K562 (cell line): ENCODE measurements at regions not wholly inside any gene's neighbourhood (a gene's known extent, or its start where the extent isn't known, plus 50 kb on each side); places are given as distances from the start of the nearest gene placed in this dataset.
A peak's percentile ranks its signal among the peaks of the same experiment; 100 is the strongest.

Experiments
- ARID1B ChIP-seq: fragments of 450-650 bp; IDR thresholded peaks from 2 replicates; pipeline ENCODE4 v1.6.1; 2016; ENCODE audit warnings: antibody characterized with exemption, mild to moderate bottlenecking, inconsistent platforms
- CBFB ChIP-seq: sonication (generic); formaldehyde crosslinking; IDR thresholded peaks from 2 replicates; pipeline ENCODE4 v1.4.0; 2020; ENCODE audit warnings: mild to moderate bottlenecking, missing genetic modification reagents
- CBX5 ChIP-seq: IDR thresholded peaks from 2 replicates; pipeline ENCODE4 v1.6.1; 2014; ENCODE audit warnings: low read depth, borderline replicate concordance
- EZH2 ChIP-seq: IDR thresholded peaks from 2 replicates; pipeline ENCODE4 v1.6.1; 2012; ENCODE audit warnings: low read depth, mild to moderate bottlenecking, inconsistent platforms, low read length, borderline replicate concordance
- FUS ChIP-seq: fragments of 200-400 bp; formaldehyde crosslinking; optimal IDR thresholded peaks from 2 replicates; pipeline ENCODE3; 2017; ENCODE audit warnings: low read depth, low read length
- KDM2B ChIP-seq: fragments of 250-450 bp; sonication (Bioruptor Pico); IDR thresholded peaks from 2 replicates; pipeline ENCODE4 v1.8.0; 2021; ENCODE audit warnings: mild to moderate bottlenecking, moderate library complexity
- KLF13 ChIP-seq: fragments of 450-650 bp; IDR thresholded peaks from 2 replicates; pipeline ENCODE4 v1.6.1; 2016; ENCODE audit warnings: missing genetic modification characterization, low read depth, mild to moderate bottlenecking, missing compliant biosample characterization, moderate library complexity, borderline replicate concordance
- PBX2 ChIP-seq, 2 experiments: IDR thresholded peaks in 1 of 2; conservative IDR thresholded peaks in 1 of 2; 2 replicates each; pipeline ENCODE4 v1.6.1; 2016; ENCODE audit warnings: low read depth in 2 of 2, mild to moderate bottlenecking in 1 of 2, missing compliant biosample characterization in 1 of 2, missing genetic modification characterization in 1 of 2, moderate library complexity in 1 of 2
- POLR3A ChIP-seq: IDR thresholded peaks from 2 replicates; pipeline ENCODE4 v1.6.1; 2011; ENCODE audit warnings: borderline replicate concordance, mild to moderate bottlenecking, moderate library complexity; ENCODE audit not compliant: insufficient read length, insufficient read depth; ENCODE audit errors: extremely low read depth
- SIX5 ChIP-seq, 2 experiments: IDR thresholded peaks; 2 replicates each; pipeline ENCODE4 v1.6.1; 2011; ENCODE audit warnings: low read length in 2 of 2, borderline replicate concordance in 1 of 2, low read depth in 1 of 2, mild to moderate bottlenecking in 1 of 2, moderate library complexity in 1 of 2; ENCODE audit not compliant: insufficient read depth in 1 of 2
- SRSF7 ChIP-seq: fragments of 200-400 bp; formaldehyde crosslinking; optimal IDR thresholded peaks from 2 replicates; pipeline ENCODE3; 2017; ENCODE audit warnings: mild to moderate bottlenecking, low read depth, low read length
- STAT5B ChIP-seq: fragments of 250-450 bp; sonication (Bioruptor Pico); IDR thresholded peaks from 2 replicates; pipeline ENCODE4 v1.8.0; 2021; ENCODE audit warnings: mild to moderate bottlenecking, inconsistent platforms
- TCF15 ChIP-seq: fragments of 250-450 bp; sonication (Bioruptor Pico); IDR thresholded peaks from 2 replicates; pipeline ENCODE4 v1.8.0; 2022; ENCODE audit warnings: moderate library complexity, mild to moderate bottlenecking, inconsistent platforms
- TGIF2 ChIP-seq: sonication (generic); formaldehyde crosslinking; IDR thresholded peaks from 2 replicates; pipeline ENCODE4 v1.8.1; 2022; ENCODE audit warnings: mild to moderate bottlenecking, missing genetic modification reagents, moderate library complexity
- TRIM24 ChIP-seq, 2 experiments: fragments of 450-650 bp; IDR thresholded peaks; 2 replicates each; pipeline ENCODE4 v1.6.1; 2016
- ZNF239 ChIP-seq: fragments of 250-450 bp; sonication (Bioruptor Pico); IDR thresholded peaks from 2 replicates; pipeline ENCODE4 v1.4.0; 2020; ENCODE audit warnings: mild to moderate bottlenecking
- ZNF431 ChIP-seq: sonication (generic); formaldehyde crosslinking; IDR thresholded peaks from 2 replicates; pipeline ENCODE4 v1.8.0; 2022; ENCODE audit warnings: mild to moderate bottlenecking, missing genetic modification reagents
- ZNF696 ChIP-seq: fragments of 250-450 bp; sonication (Bioruptor Pico); conservative IDR thresholded peaks from 2 replicates; pipeline ENCODE4 v1.4.0; 2020; ENCODE audit warnings: mild to moderate bottlenecking, moderate library complexity
- TF ChIP-seq, protein P1 (sequence below), 2 experiments: fragments of 450-650 bp; IDR thresholded peaks; 2 replicates each; pipeline ENCODE4 v1.6.1; 2018; ENCODE audit warnings: mild to moderate bottlenecking in 2 of 2, low read depth in 1 of 2; ENCODE audit not compliant: partially characterized antibody in 2 of 2
- TF ChIP-seq, protein P2 (sequence below): sonication (generic); formaldehyde crosslinking; IDR thresholded peaks from 2 replicates; pipeline ENCODE4 v1.8.0; 2022; ENCODE audit warnings: missing genetic modification reagents, mild to moderate bottlenecking, borderline replicate concordance

GRCh38 chr1:201675143-201675542 lies 136.2 kb downstream of the NAV1 start (continued):
- TF ChIP-seq KDM2B (no peak), ARID1B (no peak), ZNF431 (CRISPR knock-in tag) (no peak), TGIF2 (CRISPR knock-in tag) (no peak), FUS (no peak), POLR3A (no peak), KLF13 (no peak), ZNF696 (no peak), PBX2 (CRISPR knock-in tag; IDR thresholded peaks at IDR 0.05; ENCODE audit: low read depth) (no peak), PBX2 (tag; conservative IDR thresholded peaks at IDR 0.05; ENCODE audit: low read depth) (no peak), TRIM24 (IDR thresholded peaks at IDR 0.05) (no peak), TCF15 (CRISPR knock-in tag) (no peak), SIX5 (IDR thresholded peaks at IDR 0.05; ENCODE audit: borderline replicate concordance in 1 of 2, insufficient read depth in 1 of 2, low read depth in 1 of 2, low read length in 2 of 2) (no peak), EZH2 (no peak), STAT5B (CRISPR knock-in tag) (no peak), SRSF7 (no peak), ZNF239 (CRISPR knock-in tag) (0 out of 2 replicates have a peak, but pooled peaks have one; percentile 36), CBX5 (no peak), CBFB (CRISPR knock-in tag) (no peak)
- TF ChIP-seq, protein P1, sequence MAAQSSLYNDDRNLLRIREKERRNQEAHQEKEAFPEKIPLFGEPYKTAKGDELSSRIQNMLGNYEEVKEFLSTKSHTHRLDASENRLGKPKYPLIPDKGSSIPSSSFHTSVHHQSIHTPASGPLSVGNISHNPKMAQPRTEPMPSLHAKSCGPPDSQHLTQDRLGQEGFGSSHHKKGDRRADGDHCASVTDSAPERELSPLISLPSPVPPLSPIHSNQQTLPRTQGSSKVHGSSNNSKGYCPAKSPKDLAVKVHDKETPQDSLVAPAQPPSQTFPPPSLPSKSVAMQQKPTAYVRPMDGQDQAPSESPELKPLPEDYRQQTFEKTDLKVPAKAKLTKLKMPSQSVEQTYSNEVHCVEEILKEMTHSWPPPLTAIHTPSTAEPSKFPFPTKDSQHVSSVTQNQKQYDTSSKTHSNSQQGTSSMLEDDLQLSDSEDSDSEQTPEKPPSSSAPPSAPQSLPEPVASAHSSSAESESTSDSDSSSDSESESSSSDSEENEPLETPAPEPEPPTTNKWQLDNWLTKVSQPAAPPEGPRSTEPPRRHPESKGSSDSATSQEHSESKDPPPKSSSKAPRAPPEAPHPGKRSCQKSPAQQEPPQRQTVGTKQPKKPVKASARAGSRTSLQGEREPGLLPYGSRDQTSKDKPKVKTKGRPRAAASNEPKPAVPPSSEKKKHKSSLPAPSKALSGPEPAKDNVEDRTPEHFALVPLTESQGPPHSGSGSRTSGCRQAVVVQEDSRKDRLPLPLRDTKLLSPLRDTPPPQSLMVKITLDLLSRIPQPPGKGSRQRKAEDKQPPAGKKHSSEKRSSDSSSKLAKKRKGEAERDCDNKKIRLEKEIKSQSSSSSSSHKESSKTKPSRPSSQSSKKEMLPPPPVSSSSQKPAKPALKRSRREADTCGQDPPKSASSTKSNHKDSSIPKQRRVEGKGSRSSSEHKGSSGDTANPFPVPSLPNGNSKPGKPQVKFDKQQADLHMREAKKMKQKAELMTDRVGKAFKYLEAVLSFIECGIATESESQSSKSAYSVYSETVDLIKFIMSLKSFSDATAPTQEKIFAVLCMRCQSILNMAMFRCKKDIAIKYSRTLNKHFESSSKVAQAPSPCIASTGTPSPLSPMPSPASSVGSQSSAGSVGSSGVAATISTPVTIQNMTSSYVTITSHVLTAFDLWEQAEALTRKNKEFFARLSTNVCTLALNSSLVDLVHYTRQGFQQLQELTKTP (IDR thresholded peaks at IDR 0.05; ENCODE audit: low read depth in 1 of 2, partially characterized antibody in 2 of 2), result no peak
- TF ChIP-seq, protein P2, sequence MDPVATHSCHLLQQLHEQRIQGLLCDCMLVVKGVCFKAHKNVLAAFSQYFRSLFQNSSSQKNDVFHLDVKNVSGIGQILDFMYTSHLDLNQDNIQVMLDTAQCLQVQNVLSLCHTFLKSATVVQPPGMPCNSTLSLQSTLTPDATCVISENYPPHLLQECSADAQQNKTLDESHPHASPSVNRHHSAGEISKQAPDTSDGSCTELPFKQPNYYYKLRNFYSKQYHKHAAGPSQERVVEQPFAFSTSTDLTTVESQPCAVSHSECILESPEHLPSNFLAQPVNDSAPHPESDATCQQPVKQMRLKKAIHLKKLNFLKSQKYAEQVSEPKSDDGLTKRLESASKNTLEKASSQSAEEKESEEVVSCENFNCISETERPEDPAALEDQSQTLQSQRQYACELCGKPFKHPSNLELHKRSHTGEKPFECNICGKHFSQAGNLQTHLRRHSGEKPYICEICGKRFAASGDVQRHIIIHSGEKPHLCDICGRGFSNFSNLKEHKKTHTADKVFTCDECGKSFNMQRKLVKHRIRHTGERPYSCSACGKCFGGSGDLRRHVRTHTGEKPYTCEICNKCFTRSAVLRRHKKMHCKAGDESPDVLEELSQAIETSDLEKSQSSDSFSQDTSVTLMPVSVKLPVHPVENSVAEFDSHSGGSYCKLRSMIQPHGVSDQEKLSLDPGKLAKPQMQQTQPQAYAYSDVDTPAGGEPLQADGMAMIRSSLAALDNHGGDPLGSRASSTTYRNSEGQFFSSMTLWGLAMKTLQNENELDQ (CRISPR knock-in tag), result no peak
